ENCODE measurements at regions not wholly inside any gene's neighbourhood (a gene's known extent, or its start where the extent isn't known, plus 50 kb on each side); places are given as distances from the start of the nearest gene placed in this dataset.

DNA sequence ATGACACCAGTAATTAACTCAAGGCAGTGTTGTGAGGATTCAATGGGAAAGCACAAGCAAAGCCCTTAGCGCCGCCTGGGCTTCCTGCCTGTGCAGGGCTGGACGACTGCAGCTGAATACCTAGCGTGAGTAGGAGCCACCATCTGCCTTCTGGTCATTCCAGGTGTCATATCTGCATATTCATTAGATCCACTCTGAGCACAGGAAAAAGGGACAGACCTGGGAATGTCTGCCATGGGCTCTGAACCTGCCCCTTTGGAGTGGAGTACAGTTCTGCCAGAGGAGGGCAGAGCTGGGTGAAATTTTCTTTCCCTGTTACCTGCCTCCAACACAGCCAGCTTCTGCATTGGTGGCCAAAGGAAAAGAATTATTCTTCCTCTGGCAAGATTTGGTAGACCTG, 298.8 kb downstream of the NSG2 start:
- H4K5ac ChIP-seq (ENCODE audit: insufficient read length, low read depth, low read length) = no peak overlapping the region
- no peaks in the 10 kb centered on the region for H3K36me3 ChIP-seq (ENCODE audit: control insufficient read depth in 2 of 4, insufficient read depth in 4 of 4, low read length in 3 of 4)
- no peak overlapping the region for H2BK20ac ChIP-seq (ENCODE audit: low read length)
- H3K79me2 ChIP-seq (ENCODE audit: control insufficient read depth in 1 of 2, insufficient read depth in 2 of 2, low read length in 2 of 2) = no peaks in the 10 kb centered on the region
- H3K4me1 ChIP-seq (replicated peaks in 1 of 4; ENCODE audit: control insufficient read depth in 3 of 4, insufficient read depth in 4 of 4, low read length in 3 of 4) = no peaks in the 10 kb centered on the region
- no peaks in the 10 kb centered on the region for H3K27me3 ChIP-seq (replicated peaks in 1 of 4; ENCODE audit: control insufficient read depth in 3 of 4, extremely low read depth in 1 of 4, insufficient read depth in 3 of 4, low read length in 3 of 4)
- H3K79me1 ChIP-seq (ENCODE audit: low read depth, low read length) = no peaks in the 10 kb centered on the region
- no peak overlapping the region for H3K4me2 ChIP-seq (ENCODE audit: insufficient read depth in 1 of 2, low read depth in 2 of 2, low read length in 2 of 2)
- DNase-seq (ENCODE audit: low read depth in 1 of 2, low spot score in 2 of 2) = no peak
- peak overlapping the region; percentile 41; the same call in 1 of the 2 replicates for H4K8ac ChIP-seq (ENCODE audit: extremely low read depth, insufficient read depth, low read length)
- H3K9me3 ChIP-seq (ENCODE audit: insufficient read depth in 2 of 2, low read depth in 1 of 2, low read length in 1 of 2) = no peaks in the 10 kb centered on the region
- POLR2A ChIA-PET (ENCODE audit: partially characterized antibody) = no interaction called here
- H3K9ac ChIP-seq (replicated peaks in 1 of 4; ENCODE audit: extremely low read depth in 1 of 4, low read depth in 3 of 4, low read length in 3 of 4) = no peak overlapping the region
- H3K56ac ChIP-seq (replicated peaks; ENCODE audit: insufficient read length, low read depth, low read length) = no peak overlapping the region
- no peak overlapping the region for H3K27ac ChIP-seq (ENCODE audit: low read depth, low read length)
- H3K23me2 ChIP-seq (ENCODE audit: low read depth, low read length) = peaks cover 4% of the 10 kb centered on the region; the same call in 1 of the 2 replicates
- H3K23ac ChIP-seq (ENCODE audit: insufficient read length) = no peak overlapping the region
- FAIRE-seq = no peak
- H4K20me1 ChIP-seq (replicated peaks in 1 of 2; ENCODE audit: control insufficient read depth in 1 of 2, insufficient read depth in 2 of 2, low read length in 2 of 2) = peaks cover 0 to 2% of the 10 kb centered on the region in 2 experiments
- no peak overlapping the region for H2AK5ac ChIP-seq (ENCODE audit: low read depth, low read length)
- no peak overlapping the region for H3K14ac ChIP-seq (ENCODE audit: insufficient read length)
- no peak overlapping the region for H4K91ac ChIP-seq (replicated peaks; ENCODE audit: insufficient read length, low read length)
- CTCF ChIA-PET (ENCODE audit: partially characterized antibody) = interaction anchor here (0.6 to 2.2 kb wide), 12 partner anchors 10 to 1471 kb away, joined by 3 to 8 read pairs (median 4); no protein-coding TSS in a partner anchor
- H2BK12ac ChIP-seq (ENCODE audit: low read depth, low read length) = peak overlapping the region; percentile 23; the same call in 1 of the 2 replicates
- no peak overlapping the region for H3K4ac ChIP-seq (replicated peaks; ENCODE audit: insufficient read length, low read depth, low read length)
- no peak overlapping the region for H3K4me3 ChIP-seq (ENCODE audit: extremely low read depth in 1 of 4, insufficient read depth in 2 of 4, low read depth in 3 of 4, low read length in 4 of 4)
- H2BK15ac ChIP-seq (ENCODE audit: low read length) = no peak overlapping the region
- no peak overlapping the region for H2BK5ac ChIP-seq (ENCODE audit: low read depth, low read length)
- no peak overlapping the region for H2BK120ac ChIP-seq (replicated peaks; ENCODE audit: low read depth, low read length)
- TF ChIP-seq, protein P1, sequence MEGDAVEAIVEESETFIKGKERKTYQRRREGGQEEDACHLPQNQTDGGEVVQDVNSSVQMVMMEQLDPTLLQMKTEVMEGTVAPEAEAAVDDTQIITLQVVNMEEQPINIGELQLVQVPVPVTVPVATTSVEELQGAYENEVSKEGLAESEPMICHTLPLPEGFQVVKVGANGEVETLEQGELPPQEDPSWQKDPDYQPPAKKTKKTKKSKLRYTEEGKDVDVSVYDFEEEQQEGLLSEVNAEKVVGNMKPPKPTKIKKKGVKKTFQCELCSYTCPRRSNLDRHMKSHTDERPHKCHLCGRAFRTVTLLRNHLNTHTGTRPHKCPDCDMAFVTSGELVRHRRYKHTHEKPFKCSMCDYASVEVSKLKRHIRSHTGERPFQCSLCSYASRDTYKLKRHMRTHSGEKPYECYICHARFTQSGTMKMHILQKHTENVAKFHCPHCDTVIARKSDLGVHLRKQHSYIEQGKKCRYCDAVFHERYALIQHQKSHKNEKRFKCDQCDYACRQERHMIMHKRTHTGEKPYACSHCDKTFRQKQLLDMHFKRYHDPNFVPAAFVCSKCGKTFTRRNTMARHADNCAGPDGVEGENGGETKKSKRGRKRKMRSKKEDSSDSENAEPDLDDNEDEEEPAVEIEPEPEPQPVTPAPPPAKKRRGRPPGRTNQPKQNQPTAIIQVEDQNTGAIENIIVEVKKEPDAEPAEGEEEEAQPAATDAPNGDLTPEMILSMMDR (IDR thresholded peaks at IDR 0.05; ENCODE audit: control extremely low read depth in 1 of 3, insufficient read depth in 1 of 3, low read depth in 1 of 3, low read length in 3 of 3) = peak; percentile 27 to 31 (median 28); a peak in 2 of 4 replicates
- TF ChIP-seq RAD21 (IDR thresholded peaks at IDR 0.05 in 1 of 2, conservative IDR thresholded peaks at IDR 0.05 in 1 of 2; ENCODE audit: low read depth in 2 of 2, low read length in 2 of 2) = peak; percentile 26 to 35; a peak in 3 of 4 replicates
- TF ChIP-seq, protein P2, sequence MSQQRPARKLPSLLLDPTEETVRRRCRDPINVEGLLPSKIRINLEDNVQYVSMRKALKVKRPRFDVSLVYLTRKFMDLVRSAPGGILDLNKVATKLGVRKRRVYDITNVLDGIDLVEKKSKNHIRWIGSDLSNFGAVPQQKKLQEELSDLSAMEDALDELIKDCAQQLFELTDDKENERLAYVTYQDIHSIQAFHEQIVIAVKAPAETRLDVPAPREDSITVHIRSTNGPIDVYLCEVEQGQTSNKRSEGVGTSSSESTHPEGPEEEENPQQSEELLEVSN (IDR thresholded peaks at IDR 0.05) = no peak
- H3K18ac ChIP-seq (ENCODE audit: extremely low read depth, low read length) = no peak overlapping the region
- WGBS, 2 experiments (ENCODE audit: extremely low coverage in 1 of 2, insufficient coverage in 1 of 2, insufficient read length in 1 of 2, insufficient replicate concordance in 2 of 2, low coverage in 1 of 2, low lambda C conversion rate in 2 of 2, missing lambda C conversion rate in 1 of 2) = 73% methylated on average over 4 of the region's 4 CpGs; no CpG with 5 or more reads in 1 of the 2 experiments
- no peak overlapping the region for H2AFZ ChIP-seq (ENCODE audit: low read length)
